Astrocyte of the spinal cord (primary cell): ENCODE measurements at regions not wholly inside any gene's neighbourhood (a gene's known extent, or its start where the extent isn't known, plus 50 kb on each side); places are given as distances from the start of the nearest gene placed in this dataset.

ENCODE experiments used
- DNase-seq: peaks from one replicate; pipeline ENCODE4 v3.0.0; 2011; ENCODE audit warnings: low read depth, low spot score
- H3K4me3 ChIP-seq: 2 replicates; pipeline ENCODE4 v1.5.1; 2011; ENCODE audit warnings: low read depth, mild to moderate bottlenecking, low read length, moderate library complexity
- in situ Hi-C: cut with HindIII; loops from 2 replicates; pipeline ENCODE4 v1.10.0; 2017; ENCODE audit warnings: low sequenced_read_pairs
- TF ChIP-seq, protein P1 (sequence below): IDR thresholded peaks from 2 replicates; pipeline ENCODE4 v1.5.1; 2012; ENCODE audit warnings: low read depth, mild to moderate bottlenecking, low read length, inconsistent platforms

DNA sequence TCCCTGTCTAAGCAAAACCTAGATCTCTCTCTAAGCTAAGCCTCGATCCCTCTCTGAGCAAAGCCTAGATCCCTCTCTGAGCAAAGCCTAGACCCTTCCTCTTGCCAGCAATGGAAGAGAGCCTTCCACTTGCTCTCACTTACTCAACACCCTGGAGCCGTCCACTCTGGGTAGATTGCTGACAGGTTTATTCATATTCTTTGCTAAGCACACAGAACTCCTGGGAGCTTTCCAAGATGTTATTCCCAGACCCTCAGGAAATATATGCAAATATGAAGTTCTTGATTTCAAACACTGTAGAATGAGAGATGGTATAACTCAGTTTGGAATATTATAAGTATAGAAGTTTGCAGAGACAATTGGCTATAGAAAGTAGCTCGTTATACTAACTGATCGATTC, 503.8 kb upstream of the CELF2 start:
- TF ChIP-seq, protein P1, sequence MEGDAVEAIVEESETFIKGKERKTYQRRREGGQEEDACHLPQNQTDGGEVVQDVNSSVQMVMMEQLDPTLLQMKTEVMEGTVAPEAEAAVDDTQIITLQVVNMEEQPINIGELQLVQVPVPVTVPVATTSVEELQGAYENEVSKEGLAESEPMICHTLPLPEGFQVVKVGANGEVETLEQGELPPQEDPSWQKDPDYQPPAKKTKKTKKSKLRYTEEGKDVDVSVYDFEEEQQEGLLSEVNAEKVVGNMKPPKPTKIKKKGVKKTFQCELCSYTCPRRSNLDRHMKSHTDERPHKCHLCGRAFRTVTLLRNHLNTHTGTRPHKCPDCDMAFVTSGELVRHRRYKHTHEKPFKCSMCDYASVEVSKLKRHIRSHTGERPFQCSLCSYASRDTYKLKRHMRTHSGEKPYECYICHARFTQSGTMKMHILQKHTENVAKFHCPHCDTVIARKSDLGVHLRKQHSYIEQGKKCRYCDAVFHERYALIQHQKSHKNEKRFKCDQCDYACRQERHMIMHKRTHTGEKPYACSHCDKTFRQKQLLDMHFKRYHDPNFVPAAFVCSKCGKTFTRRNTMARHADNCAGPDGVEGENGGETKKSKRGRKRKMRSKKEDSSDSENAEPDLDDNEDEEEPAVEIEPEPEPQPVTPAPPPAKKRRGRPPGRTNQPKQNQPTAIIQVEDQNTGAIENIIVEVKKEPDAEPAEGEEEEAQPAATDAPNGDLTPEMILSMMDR = no peak
- in situ Hi-C loops = no loop called here
- no peak for DNase-seq
- H3K4me3 ChIP-seq = no peak overlapping the region

DNA sequence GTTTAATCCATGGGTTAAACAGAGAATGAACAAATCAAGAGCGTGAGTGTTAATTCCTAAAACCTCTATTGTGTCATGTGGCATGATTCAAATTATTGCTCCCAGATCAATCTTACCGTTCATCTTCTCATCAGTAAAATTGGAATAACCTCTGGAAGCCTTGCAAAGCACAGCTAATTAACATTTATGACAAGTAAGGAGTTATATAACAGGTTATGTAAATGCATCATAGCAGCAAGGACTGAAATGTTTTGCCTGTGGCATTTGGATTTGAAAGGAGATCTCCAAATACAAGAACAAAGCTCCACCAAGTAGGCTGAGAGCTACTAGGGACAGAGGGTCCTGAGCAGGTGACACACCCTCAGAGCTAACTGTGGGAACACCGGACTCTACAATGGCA, 502.9 kb upstream of the CELF2 start:
- in situ Hi-C loops = no loop called here
- TF ChIP-seq, protein P1 = no peak
- no peak for DNase-seq
- H3K4me3 ChIP-seq = no peak overlapping the region

DNA sequence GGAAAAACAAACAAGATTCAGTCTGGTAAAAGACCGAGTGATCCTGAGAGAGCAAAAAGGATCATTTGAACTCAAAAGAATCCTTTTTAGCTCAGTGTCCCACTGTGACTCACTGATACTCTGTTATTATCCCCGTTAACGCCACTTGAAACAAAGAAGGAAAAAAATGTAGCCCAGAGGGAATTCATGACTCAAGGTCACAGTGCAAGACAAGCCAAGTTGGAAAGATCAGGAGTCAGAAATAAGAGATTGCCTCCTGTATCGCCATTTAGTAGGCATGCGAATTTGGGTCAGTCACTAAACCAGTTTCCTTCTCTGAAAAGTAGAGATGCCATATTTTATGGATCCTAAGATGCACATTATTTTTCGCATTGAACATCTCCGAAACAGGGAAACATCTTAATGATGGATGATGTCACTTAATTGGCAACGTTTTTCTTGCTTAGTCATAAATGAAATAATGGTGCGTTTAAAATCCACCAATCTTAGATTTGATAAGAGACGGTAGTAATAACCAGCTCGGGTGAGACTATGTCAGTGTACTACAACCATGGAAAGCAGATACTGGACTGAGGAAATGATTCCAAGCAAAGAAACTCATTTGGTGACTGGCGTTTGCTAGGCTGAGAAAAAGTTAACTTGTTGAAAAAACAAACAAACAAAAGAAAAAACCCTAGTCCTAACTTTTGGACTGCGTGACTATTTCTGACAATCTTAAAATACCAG, 502.0 kb upstream of the CELF2 start:
- in situ Hi-C loops = no loop called here
- DNase-seq = no peak
- H3K4me3 ChIP-seq = no peak overlapping the region
- TF ChIP-seq, protein P1 = no peak

DNA sequence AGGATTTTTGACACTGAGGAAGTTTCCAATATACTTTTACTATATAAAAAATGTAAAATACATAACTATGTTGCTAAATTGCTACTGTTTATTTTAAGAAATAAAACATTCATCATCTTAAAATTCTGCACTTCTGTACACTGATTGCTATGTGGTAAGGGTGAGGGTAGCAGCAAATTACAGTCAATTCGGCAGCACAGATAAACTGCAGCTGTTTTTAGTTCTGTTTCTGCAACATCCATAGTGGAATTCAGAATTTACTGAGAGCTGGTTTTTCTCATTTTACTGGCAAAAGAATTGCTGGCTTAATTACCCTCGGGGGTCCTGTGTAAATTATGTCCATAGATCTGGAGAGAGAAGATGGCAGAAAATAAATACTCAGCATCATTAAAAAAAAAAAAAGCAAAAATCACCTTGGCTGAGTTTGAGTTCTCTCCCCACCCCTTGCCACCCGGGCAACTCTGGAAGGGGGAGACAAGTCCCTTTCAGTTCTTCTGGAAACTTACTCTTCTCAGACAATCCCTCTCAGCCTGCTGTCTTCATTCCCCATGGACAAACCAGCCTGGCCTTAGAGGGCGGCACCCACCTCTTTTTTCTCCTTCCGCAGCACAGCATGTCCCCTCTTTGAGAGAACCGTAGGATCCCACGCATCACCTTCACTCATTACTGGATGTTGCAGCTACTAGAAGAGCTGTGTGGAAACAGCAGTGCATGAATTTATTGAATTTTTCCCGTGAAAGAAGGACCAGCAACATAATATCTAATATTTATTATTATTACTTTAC, 501.1 kb upstream of the CELF2 start:
- in situ Hi-C loops = no loop called here
- DNase-seq = no peak
- no peak overlapping the region for H3K4me3 ChIP-seq
- TF ChIP-seq, protein P1 = no peak

DNA sequence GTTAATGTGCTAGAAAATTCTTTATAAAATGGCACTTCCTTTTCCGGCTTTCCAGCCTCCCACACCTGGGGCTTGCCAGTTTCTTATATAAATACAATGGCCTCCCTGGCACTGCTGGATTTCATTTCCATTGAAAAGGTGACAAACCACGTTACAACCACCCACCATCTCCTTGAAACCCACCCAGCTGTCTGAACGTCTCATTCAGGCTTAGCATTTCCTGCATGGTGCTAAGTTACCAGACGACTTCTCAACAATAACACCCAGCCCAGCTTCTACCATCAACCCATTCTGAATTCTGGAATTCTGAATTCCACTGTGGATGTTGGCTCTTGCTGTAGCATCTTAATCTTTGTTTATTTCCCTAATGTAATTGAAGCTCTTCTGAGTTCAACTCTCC, 499.8 kb upstream of the CELF2 start:
- TF ChIP-seq, protein P1 = no peak
- in situ Hi-C loops = no loop called here

DNA sequence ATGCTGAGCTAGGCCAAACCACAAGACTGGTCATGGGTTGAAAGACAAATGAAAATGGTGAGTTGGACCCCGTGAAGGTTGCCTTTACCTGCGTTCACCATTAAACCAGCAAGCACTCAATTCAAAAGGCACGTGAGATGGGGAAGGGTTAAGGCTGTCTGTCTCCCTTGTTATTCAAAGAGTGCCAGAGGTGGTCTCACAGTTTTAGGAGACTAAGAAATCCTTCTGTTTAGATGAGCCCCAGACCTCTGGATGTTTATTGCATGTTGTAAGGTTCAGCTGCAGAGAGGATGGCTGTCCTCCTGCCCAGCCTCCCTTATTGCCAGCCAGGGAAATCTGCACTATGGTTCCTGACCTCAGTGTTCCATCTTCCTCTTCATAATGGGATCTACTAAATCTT, 498.0 kb upstream of the CELF2 start:
- H3K4me3 ChIP-seq = no peak overlapping the region
- DNase-seq = no peak
- TF ChIP-seq, protein P1 = no peak
- in situ Hi-C loops = no loop called here

More for the DNA sequence above, 499.8 kb upstream of the CELF2 start:
- H3K4me3 ChIP-seq = no peak overlapping the region
- DNase-seq = no peak
